Fibroblast of pulmonary artery (primary cell): ENCODE measurements at regions not wholly inside any gene's neighbourhood (a gene's known extent, or its start where the extent isn't known, plus 50 kb on each side); places are given as distances from the start of the nearest gene placed in this dataset.

ENCODE experiments used
- DNase-seq: peaks from one replicate; pipeline ENCODE4 v3.0.0-alpha.2; 2010; ENCODE audit warnings: low read depth
- H3K4me3 ChIP-seq: replicated peaks from 2 replicates; pipeline ENCODE4 v1.5.1; 2011; ENCODE audit warnings: low read depth, mild to moderate bottlenecking, control low read depth, low read length, moderate library complexity
- TF ChIP-seq, protein P1 (sequence below): IDR thresholded peaks from 2 replicates; pipeline ENCODE4 v1.5.1; 2011; ENCODE audit warnings: mild to moderate bottlenecking, control low read depth, low read length, inconsistent platforms; ENCODE audit errors: missing control alignments

DNA sequence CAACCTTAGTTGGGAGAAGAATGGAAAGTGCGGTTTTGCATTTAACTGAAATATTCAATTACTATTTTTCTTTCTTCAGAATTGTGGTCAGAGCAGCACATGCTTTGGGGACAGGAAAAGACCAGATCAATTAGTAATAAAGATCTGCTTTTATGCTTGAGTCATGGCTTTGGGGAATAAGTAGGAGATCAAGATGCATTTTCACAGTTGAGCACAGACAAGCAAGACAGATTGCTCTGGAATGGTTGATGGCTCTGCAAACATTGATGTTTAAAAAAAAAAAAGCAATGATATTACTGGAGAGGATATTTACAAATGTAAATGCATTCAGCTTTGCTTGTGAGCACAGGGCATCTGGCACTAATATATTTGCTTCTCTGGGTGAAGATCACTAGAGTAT, 224.4 kb upstream of the SASH1 start:
- H3K4me3 ChIP-seq = no peak overlapping the region
- no peak for DNase-seq
- TF ChIP-seq, protein P1, sequence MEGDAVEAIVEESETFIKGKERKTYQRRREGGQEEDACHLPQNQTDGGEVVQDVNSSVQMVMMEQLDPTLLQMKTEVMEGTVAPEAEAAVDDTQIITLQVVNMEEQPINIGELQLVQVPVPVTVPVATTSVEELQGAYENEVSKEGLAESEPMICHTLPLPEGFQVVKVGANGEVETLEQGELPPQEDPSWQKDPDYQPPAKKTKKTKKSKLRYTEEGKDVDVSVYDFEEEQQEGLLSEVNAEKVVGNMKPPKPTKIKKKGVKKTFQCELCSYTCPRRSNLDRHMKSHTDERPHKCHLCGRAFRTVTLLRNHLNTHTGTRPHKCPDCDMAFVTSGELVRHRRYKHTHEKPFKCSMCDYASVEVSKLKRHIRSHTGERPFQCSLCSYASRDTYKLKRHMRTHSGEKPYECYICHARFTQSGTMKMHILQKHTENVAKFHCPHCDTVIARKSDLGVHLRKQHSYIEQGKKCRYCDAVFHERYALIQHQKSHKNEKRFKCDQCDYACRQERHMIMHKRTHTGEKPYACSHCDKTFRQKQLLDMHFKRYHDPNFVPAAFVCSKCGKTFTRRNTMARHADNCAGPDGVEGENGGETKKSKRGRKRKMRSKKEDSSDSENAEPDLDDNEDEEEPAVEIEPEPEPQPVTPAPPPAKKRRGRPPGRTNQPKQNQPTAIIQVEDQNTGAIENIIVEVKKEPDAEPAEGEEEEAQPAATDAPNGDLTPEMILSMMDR = no peak

DNA sequence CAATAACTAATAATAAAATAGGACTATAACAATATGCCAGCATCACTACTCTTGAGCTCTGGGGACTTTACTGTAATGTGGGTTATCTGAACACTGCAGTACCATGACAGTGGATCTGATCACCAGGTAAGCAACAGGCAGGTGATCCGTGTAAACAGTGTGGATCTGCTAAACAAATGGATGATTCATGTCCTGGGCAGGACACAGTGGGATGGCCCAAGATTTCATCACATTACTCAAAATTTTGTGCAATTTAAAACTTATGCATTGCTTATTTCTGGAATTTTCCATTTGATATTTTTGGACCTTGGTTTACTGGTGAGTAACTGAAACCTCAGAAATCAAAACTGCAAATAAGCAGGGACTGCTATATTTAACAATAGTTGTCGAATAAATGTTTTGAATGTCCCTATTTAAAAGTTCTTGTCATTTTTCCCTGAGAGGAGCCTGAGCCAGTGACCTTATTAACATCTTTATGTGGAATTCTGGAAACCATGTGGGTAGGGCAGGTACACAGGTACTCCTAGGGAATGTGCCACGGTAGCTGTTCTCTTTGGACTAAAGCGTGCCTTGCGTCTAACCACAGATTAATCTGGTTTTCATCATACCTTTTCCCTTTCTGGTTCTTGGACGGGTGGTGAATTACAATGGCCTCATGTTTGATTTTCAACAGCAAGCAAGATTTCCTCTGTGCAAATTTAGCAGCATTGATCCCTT, 214.5 kb upstream of the SASH1 start:
- DNase-seq = peak; percentile 13
- no peak overlapping the region for H3K4me3 ChIP-seq

DNA sequence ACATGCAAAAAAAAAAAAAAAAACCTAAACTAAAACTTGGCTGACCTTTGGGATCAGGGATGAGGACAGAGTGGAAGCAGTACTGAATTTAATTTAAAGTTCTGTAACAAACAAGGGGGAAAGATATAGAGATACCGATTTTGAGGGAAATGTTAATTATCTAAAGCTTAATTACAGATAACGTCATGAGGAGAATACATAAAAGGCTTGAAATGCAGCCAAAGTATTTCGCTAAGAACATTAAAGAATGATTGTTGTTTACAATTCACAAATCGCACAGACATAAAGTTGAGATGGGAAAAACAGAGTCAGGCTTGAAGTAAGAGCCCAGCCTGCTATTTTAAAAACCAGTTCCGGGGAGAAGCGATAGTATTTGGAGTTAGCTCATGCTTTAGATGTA, 208.0 kb upstream of the SASH1 start:
- no peak for DNase-seq
- TF ChIP-seq, protein P1 = no peak
- H3K4me3 ChIP-seq = no peak overlapping the region

More for the DNA sequence above, 214.5 kb upstream of the SASH1 start:
- TF ChIP-seq, protein P1 = no peak

DNA sequence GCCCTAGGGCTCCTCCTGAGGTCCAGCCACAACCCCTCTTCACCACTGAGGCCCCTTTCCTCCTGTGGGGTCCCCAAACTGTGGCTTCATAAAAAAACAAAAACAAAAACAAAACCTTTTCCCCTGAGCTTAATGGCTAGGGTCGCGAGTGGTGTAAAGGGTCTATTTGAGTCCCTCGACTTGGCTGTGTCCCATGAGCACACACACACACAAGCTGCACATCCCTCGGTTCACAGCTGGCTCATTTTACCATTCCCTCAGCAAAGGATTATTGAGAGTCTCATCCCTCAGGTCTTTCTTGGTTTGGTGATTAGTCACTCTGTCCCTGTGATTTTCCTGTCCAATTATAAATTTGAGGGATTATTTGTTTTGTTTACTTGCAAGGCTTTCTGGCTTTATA, 206.1 kb upstream of the SASH1 start:
- TF ChIP-seq, protein P1 = no peak
- DNase-seq = no peak
- H3K4me3 ChIP-seq = no peak overlapping the region

DNA sequence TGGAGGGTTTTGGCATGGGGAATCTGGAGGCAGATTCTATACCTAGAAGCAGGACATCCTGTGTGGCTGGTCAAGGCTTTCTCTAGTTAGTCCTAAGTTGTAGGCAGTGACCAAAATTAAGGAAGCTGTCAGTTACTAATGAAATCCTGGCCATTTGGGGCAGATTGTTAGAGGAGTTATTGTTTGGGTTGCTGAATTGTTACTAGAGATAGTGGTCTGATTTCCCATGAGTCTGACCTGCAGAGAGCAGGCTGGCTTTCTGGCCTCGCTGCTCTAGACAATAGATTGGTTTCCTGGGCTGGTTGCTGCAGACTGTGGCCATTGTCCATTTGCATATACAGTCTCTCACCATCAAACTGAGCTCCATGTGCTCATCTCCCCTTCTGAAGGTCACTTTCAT, 205.0 kb upstream of the SASH1 start:
- DNase-seq = no peak
- TF ChIP-seq, protein P1 = no peak
- no peak overlapping the region for H3K4me3 ChIP-seq

DNA sequence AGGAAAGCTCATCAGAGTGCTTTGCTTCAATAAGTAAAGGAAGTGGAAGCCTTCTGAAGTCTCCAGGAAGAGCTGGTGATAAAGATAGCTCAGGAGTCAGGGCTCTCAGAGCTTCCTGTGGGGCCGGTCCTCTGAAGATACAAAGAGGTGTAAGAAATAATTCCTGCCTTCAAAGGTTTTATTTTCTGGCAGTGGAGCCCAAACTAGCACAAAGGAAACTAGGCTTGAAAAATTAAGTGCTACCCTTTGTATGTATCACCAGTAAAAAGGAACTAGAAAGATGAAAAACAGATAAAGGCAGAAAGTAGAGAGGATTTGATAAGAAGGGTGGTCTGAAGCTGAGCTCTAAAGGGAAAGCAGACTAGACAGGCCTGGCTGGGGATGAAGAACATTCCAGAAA, 204.1 kb upstream of the SASH1 start:
- H3K4me3 ChIP-seq = no peak overlapping the region

More for the DNA sequence above, 204.1 kb upstream of the SASH1 start:
- TF ChIP-seq, protein P1 = no peak
- no peak for DNase-seq
